ENCODE measurements at regions not wholly inside any gene's neighbourhood (a gene's known extent, or its start where the extent isn't known, plus 50 kb on each side); places are given as distances from the start of the nearest gene placed in this dataset.
A peak's percentile ranks its signal among the peaks of the same experiment; 100 is the strongest.

DNA sequence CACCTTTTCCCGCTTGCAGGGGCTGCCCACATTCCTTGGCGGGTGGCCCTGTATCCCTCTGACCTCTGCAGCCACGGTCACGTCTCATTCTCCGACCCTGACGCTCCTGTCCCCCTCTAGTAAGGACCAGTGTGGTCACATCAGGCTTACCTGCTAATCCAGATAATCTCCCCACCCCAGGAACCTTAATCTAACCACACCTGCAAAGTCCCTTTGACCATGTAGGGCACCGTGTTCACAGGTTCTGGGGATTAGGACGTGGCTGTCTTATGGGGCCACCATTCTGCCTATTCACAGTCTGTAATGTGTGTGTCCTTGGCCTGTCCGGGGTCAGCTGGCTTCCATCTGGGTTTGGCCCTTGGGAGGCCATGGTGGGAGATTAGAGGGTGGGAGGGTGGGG lies 368.9 kb downstream of the AACS start:
- no peak for DNase-seq (ENCODE audit: low spot score)

DNA sequence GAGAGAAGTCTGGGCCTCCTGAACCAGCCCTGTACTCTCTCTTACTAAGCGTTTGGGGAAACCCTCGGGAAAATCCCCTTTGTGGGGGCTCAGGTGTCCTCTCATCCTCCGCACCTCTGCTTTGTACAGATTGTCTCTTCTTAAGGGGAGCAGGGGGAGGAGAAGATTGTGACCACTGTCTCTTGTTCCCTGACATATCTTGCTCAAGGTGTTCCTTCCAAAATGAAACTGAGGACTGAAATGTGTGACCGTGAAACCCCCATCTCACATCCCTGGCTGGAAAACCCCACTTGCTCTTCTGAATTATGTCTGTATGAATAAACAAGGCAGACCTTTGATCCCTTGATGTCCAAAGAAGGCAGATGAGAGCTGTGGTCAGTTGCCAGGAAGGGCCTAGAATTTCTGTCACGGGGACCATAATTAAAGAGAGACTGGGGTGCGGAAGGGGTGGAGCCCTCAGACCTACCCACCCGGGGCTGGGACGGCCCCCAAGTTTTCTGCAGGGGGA lies 369.8 kb downstream of the AACS start:
- DNase-seq (ENCODE audit: low spot score) = no peak

DNA sequence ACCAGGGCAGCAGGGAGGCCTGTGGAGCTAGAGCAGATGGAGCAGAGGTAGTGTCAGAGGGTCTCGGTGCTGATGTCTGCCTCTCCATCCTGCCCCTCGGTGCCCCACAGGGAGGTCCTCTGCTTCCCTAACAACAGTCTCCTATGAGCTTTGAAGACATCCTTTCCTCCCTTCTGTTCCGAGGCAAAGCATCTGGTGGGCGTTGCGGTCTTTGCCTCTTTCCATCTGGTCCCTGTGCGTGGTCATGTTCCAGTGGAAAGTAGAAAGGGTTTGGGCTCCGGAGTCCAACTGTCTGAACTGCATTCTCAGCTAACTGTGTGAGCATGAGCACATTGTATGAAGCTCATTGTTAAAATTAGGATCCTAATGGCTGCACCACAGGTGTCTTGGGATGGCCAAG lies 370.6 kb downstream of the AACS start:
- no peak for DNase-seq (ENCODE audit: low spot score)

DNA sequence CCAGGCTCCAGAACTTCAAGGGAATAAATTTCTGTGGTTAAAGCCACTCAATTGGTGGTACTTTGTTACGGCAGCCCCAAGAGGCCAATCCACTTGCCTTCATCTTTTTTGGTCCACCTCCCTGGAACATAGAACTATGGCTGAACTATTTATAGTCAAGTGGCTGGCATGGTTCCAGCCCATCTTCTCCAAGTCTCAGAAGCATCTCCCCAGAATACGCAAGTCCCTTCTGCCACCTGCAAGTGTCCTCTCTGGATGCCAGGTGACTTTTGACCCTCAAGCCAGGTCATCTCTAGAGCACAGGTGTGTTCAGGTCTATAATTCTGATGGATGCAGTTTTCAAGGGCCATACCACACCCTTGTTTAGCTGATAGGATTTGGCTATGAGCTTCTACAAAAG lies 371.5 kb downstream of the AACS start:
- no peak for DNase-seq (ENCODE audit: low spot score)

DNA sequence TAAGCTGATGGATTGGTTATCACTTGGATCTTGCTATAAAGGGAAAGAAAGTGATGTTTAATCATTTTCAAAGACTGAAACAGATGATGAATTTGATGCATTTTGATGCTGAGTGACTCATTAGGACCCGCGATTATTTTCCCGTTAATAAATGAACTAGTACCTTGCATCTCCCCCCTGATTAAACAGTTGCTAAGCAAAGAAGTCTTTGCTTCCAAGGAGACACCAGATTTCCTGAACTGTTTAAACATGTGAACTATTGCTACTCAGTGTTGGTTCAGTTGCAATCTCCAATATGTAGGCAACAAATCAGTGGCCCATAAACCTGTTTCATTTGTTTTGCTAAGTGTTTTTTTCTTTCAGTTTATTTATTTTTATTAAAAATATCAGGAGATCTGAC lies 375.2 kb downstream of the AACS start:
- DNase-seq (ENCODE audit: low spot score) = no peak

DNA sequence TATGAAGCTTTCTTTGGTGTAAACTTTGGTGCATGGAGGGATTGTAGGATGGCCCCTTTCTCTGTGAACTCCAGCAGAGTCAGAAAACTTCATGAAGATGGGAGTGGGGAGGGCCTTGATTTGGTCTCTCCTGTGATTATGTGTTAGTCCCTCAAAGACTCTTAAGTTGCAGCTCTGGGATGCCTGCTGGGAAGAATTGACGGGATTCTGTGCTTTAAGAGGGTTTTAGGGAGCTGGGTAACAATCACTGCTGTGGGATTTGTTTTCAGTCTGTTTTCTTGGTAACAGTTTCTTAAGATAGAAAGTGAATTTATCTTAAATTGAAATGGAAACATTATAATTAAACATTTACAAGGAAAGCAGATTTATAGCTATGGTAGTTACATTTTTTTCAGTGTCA lies 378.1 kb downstream of the AACS start:
- no peak for DNase-seq (ENCODE audit: low spot score)

DNA sequence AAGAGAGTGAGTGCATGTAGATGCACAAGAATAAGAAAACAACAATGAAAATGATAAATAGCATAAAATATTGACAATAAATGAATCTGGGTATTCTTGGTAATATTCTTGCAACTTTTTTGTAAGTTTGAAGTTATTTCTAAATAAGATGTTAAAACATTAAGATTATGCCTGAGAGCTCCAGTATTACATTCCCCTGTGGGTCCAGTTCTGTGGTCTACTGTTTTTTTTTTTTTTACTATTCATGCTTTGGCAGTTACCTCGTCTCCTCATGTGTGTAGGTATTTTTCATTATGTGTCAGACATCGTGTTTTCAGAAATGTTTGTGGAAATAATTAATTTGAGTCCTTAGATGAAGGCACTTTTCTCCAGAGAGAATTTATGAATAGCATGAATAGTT lies 386.2 kb downstream of the AACS start:
- DNase-seq (ENCODE audit: low spot score) = no peak

DNA sequence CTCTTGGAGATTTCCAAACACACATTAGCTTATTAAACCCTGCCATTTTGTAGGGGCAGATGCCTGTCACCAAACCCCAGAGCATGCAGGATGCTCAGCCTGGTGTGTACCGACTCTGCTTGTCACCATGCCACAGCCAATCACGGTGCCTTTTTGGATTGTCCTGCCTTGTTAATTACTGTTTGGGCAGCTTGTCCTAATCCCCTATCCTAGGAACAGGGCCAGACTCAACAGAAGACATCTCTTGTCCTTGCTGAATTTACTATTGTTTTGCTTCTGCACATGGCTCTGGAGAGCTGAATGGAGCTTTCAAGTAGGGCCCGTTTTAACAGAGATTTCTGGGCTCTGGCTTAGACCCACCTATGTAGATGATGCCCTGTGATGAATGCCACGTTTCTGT lies 388.5 kb downstream of the AACS start:
- peak; percentile 46 for DNase-seq (ENCODE audit: low spot score)

DNA sequence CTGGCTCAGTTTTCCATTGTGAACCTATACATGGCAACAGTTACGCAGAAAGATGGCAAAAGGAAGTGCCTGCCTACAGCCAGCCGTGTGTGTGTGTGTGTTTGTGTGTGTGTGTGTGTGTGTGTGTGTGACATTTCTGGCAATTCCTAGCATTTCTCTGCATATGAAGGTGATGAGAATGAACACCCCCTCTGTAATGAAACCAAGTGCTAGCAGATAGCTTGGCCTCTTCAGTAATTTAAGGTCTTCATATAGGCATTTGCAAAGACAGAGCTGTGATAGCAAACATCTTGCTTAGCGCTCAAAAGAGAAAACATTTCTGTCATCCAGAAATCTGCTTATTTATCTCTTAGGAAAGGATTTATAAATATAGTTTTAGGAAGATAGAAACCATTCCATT lies 389.1 kb downstream of the AACS start:
- DNase-seq (ENCODE audit: low spot score) = no peak

DNA sequence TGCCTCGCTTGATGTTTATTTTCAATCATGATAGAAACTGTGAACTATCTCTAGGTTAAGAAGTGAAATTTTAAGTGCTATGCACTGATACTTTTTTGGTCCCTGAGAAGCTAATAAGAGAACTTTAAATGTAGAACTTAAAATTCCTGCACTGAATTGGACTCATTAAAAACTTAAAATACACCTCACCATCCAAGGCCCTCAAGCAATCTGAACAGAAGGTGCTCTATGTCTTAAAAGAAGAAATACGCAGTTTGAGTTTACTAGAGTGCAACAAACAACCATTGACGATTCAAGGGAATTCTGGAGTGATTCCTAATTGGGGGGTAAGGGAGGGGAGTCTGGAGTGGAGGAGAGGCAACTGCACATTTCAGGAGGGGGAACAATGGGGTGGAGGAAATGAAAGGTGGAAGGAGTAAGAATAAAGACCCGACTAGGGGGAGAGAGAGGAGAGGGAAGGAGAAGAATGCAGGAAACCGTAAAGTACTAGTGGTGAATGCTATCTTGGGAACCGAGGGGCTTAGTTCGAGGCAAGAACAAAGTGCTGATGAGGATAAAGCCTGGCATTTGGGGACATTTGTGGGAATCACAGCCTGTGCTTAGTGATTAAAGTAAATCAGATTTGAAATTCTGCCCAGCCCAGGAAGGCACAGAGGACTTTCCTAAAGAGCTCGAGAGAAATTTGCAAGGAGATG lies 389.7 kb downstream of the AACS start:
- DNase-seq (ENCODE audit: low spot score) = no peak

DNA sequence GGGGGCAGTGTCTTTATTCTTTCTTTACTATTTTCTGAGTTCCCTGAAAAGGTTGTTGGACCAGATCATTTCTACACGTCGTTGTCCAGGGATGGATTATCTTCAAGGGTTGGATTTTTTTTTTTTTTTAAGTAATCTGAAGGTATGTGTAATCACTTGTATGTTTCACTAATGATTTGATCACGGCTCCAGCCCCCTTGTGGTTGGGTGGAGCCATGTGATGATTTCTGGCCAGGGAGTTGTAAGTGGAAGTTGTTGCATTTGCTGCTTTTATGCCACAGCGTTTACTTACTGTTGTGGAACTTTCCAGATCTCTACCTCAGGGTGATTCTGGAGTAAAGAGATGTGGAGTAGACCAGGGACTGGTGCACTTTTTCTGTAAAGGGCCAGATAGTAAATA lies 390.3 kb downstream of the AACS start:
- peak; percentile 47 for DNase-seq (ENCODE audit: low spot score)

DNA sequence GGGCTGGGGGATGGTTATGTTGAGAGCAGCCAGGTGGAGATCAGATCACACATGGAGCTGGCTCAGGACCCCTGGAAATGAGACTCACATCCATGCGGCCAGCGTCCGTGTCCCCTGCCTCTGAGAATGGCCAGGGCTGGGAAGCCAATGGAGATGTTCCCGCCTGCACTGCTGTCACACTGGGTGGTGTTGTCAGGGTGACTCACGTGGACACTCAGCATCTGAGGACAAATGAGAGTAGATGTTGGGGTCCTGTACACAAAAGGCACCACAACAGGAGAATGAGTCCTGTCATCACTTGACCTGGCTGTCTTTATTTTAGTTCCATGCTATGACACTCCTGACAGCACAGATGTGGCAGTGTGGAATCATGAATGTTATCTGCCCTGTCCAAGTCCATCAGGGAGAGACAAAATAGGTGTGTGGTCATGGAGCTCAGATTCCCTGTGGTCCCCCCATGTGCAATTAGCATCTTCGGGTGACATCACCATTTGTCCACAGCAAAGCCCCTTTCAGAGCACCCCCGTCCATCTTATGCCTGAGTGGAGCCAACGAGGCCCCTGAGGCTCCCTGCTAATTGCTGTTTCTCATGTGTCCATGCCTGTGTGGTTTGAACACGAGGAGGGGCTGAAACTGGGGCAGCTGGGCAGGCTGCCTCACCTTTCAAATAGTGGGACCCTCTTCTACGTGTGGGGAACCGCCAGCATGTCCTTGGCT lies 393.5 kb downstream of the AACS start:
- DNase-seq (ENCODE audit: low spot score) = no peak

DNA sequence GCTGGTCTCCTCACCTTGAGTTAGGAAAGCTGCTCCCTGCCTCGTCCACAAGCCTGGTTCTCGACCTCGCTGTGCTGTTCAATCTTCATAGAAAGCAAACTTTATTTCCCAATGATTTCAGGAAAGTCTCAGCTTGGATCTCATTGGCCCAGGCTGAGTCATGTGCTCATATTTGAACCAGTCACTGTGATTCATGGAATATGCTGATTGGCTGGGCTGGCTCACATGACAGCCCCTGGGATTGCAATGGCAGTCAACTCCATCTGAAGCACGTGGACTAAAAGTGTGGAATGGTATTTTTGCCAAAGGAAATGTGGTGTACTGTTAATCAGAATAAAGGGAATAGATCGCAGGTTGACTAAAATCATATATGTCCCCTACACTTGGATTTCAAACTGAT lies 396.6 kb downstream of the AACS start:
- no peak for DNase-seq (ENCODE audit: low spot score)

DNA sequence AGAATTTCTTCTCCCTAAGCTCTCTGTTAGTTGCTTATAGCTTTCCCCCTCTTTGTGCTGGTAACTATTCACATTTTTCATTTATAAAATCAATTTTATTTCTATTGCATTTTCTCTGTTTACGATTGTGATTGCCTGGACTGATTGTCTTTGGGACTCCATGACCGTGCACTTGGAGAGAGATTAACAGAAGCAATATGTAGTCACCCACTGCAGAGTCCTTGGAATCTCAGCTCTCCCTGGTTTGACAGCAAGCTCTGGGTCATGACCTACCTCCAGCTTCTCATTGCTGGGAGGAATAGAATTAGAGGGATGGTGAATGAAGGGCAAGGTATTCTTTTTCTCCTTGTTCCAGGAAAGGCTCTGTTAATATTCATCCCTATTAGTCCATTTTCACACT lies 398.2 kb downstream of the AACS start:
- no peak for DNase-seq (ENCODE audit: low spot score)

DNA sequence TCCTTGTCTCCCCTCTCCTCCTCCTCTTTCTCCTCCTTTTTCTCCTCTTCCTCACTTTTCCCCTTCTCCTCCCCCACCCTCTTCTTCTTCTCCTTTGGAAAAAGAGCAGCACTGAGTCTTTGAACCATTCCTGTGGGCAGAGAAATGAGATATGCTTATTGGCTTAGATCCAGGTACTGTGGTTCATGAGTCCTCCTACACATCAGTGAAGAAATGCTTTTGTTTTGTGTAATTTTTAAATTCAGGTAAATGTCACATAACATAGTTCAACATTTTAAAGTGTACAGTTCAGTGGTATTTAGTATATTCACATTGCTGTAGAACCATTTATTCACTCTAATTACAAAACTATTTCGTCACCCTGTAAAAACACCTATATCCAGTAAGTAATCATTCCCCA lies 402.1 kb downstream of the AACS start:
- DNase-seq (ENCODE audit: low spot score) = no peak

DNA sequence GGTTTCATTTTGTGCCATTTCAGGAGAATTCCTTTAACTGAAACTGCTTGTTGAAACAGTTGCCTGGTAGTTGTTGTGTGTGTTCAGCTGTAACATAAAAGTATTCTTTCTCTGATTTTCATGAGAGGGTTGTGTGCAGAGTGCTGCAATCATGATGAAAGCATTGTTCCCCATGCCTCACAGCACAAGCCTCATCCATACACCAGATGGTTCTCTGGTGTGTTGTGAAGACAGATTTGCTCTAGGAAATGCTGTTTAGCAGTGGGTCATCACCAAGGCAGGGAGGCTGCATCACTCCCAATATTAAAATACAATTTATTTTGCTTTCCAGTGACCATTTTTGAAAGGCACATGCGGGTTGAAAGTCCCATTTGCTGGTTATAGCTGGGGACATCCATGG lies 404.4 kb downstream of the AACS start:
- DNase-seq (ENCODE audit: low spot score) = no peak

DNA sequence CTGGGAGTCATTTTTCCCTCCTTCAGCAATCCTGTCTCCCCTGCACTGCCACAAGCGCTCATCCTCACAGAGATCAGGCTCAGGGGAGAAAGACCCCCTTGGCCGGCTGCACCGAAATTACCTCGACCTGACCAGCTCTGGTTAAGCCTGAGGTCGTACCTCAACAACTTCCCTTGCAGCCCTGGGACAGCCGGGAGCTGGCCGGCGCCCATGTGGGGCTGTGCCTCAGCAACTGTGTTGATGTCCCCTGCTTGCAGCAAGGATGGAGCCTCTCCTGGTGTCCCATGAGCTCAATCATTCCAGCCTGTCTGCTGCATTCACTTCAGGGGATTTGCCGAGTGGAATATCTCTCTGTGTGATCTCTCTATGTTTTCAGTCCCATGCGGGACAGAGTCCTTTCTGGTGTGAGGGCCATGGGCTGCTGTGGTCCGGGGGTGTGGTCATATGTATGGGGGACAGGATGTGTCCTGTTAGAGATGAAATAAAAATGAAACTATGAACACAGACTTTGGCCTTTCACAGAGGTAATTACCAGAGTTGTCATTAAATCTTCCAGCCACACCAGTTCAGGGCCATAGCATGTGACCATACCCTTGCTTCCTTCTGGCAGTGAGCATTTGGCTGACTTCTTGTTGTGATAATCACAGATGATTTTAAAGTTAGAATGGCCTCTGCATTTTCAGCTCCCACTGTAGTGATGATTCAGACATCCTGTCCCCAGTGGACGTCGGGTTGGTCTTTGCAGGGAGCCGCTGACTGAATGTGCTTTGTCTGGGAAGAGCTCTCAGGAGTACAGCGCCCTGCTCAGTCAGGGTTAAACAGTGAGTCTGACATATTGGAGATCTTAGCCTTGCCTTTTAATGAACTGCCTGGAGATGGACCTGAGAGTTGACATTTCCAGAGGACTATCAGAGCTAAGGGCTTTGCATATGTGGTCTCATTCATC lies 405.9 kb downstream of the AACS start:
- no peak for DNase-seq (ENCODE audit: low spot score)

DNA sequence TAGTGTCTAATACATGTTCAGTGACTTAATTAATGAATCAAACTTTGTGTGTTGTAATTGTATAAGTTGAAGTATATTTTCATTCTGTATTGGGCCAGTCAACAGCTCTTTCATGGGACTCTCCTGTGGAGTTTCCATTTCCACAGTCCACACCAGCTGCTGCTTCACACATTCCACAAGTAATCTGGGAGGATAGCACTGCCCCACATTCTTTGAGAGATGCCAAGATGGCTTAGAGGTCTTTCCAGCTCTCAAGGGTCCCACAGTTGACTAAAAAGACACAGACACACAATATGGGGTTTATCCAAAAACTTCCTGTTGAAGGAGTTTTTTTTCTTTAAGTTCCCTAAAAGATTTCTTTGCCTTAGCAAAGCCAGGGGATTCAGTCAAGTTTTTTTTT lies 408.3 kb downstream of the AACS start:
- no peak for DNase-seq (ENCODE audit: low spot score)

DNA sequence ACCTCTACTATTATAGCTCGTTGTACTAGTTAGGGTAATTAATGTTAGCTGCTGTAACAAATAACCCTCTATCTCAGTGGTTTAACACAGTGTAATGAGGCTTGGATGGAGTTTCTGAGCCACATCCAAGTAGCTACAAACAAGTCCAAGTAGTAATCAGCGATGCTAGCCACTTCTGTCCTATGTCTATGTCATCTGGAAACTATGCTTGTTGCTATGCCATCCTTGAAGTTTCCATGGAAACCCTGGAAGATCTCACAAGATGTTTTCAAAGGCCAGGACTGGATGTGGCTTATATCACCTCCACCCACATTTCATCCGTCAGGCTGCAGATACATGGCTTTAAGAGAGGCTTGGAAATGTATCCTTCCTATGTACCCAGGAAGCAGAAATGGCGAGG lies 422.1 kb downstream of the AACS start:
- DNase-seq (ENCODE audit: low spot score) = no peak

DNA sequence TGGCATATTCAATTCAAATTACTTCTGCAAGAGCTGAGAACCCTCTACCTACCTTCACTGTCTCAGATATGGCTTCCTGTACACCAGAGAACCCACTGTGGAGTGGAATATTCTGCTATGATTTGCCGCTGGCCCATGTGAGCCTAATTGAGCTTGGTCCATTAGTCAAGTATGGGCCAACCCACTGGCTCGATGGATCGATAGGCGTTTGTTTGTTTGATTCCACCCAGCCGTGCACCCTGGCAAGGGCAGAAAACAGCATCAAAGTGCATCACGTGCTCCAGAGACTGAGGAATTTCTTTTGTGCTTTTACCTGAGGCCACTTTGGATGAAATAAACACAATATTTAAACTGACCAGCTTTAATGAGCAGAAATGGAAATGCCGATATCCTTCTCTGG lies 426.3 kb downstream of the AACS start:
- no peak for DNase-seq (ENCODE audit: low spot score)

DNA sequence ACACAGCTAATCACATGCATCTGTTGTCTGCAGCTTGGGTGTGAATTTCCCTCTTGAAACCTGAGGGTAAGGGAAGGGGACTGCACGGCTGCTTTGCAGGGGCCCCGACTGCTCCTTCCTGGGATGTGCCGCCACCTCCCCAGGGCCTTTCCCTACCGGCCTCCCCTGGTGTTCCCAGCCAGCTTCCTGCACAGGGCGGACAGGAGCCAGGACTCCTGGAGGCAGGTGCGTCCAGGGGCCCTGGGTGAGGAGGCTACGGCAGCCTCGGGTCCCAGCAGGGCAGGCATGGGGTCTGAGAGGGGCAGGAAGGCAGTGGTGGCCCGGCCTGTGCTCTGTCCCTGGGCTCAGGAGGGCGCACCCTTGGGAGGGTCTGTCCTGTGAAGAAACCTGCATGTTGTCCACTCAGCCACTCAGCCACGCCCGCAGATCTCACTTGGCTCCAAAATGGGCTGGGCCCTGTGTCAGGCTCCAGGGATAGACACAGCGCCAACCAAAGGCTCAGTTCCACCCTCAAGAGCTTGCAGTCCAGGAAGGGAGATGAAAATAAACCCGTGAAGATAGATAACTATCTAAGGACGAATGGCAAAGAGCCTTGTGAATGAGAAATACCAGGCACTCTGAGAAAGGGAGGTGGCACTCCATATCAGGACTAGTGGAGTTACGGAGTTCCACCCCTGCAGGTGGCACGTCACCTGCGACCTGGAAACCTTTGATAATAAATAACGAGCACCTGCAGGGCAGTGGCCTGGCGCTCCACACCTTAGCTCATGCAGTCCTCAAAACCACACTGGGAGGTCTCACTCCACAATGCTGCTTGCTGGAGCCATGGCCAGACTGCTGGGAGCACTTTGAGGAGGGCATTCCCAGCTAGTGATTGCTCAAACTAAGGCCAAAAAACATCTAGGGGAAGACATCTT lies 427.4 kb downstream of the AACS start:
- no peak for DNase-seq (ENCODE audit: low spot score)

Data from D341Med (cell line).